A673 (cell line): ENCODE measurements at regions not wholly inside any gene's neighbourhood (a gene's known extent, or its start where the extent isn't known, plus 50 kb on each side); places are given as distances from the start of the nearest gene placed in this dataset.

Experiments used
- EZH2 ChIP-seq: fragments of 200-600 bp; sonication (generic); IDR thresholded peaks from 2 replicates; pipeline ENCODE4 v1.6.1; 2017; ENCODE audit warnings: borderline replicate concordance, low read depth, mild to moderate bottlenecking, mixed read lengths, antibody characterized with exemption, low read length; ENCODE audit not compliant: poor library complexity, severe bottlenecking
- TF ChIP-seq, protein P1 (sequence below): fragments of 300-800, 200-600 bp; sonication (generic); conservative IDR thresholded peaks from 2 replicates; pipeline ENCODE4 v1.5.1; 2017; ENCODE audit warnings: low read depth, mild to moderate bottlenecking, antibody characterized with exemption, low read length, moderate library complexity, mixed read lengths

DNA sequence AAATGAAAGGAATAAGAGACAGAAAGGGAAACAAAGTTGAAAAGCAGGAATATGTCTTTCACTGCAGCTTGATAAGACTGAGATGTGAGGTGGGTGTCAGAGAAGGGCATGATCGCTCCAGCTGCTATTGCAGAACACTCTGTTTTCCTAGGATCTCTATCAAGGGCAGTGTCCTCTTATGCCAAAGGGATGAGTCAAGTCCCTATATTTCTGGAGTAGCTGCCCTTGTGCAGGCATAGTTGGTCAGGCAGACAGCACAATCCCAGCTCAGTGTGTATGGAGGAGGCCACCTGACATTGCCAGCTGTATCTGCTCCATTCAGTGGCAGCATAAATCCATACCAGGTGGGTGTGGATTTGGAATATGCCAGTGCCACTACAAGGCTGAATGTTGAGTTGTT, 101.6 kb downstream of the DAD1 start:
- TF ChIP-seq, protein P1, sequence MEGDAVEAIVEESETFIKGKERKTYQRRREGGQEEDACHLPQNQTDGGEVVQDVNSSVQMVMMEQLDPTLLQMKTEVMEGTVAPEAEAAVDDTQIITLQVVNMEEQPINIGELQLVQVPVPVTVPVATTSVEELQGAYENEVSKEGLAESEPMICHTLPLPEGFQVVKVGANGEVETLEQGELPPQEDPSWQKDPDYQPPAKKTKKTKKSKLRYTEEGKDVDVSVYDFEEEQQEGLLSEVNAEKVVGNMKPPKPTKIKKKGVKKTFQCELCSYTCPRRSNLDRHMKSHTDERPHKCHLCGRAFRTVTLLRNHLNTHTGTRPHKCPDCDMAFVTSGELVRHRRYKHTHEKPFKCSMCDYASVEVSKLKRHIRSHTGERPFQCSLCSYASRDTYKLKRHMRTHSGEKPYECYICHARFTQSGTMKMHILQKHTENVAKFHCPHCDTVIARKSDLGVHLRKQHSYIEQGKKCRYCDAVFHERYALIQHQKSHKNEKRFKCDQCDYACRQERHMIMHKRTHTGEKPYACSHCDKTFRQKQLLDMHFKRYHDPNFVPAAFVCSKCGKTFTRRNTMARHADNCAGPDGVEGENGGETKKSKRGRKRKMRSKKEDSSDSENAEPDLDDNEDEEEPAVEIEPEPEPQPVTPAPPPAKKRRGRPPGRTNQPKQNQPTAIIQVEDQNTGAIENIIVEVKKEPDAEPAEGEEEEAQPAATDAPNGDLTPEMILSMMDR = no peak
- TF ChIP-seq EZH2 = no peak
